HCT116 (cell line): ENCODE measurements at regions not wholly inside any gene's neighbourhood (a gene's known extent, or its start where the extent isn't known, plus 50 kb on each side); places are given as distances from the start of the nearest gene placed in this dataset.

Source experiments
- ATAC-seq: fragments of 200-7000 bp; cut with Tn5 transposase; 2 replicates; pipeline ENCODE4 v1.9.1; 2020; ENCODE audit warnings: mild to moderate bottlenecking, moderate library complexity
- BruUV-seq: library from RNA; stranded (reverse); fragments of 400-500 nt; replicated peaks from 2 replicates; lab custom pipeline; 2021; lab: Mats Ljungman, UMichigan
- CTCF ChIA-PET: fragments of 300-600 bp; sonication (Branson Sonifier 250); formaldehyde crosslinking; loops from one replicate; lab custom pipeline; 2021; ENCODE audit warnings: antibody characterized with exemption; lab: Charles Lee
- POLR2A ChIA-PET: fragments of 300-600, 350-600 bp; sonication (Branson Sonifier 250); formaldehyde crosslinking; loops from one replicate; lab custom pipeline; 2021; ENCODE audit warnings: antibody characterized with exemption; lab: Charles Lee
- RAD21 ChIA-PET, 2 experiments: fragments of 300-600 bp; sonication (Branson Sonifier 250); formaldehyde crosslinking; loops; one replicate each; lab custom pipeline; 2023; ENCODE audit warnings: low total read pairs in 2 of 2; ENCODE audit not compliant: uncharacterized antibody in 2 of 2, unreplicated experiment in 2 of 2, low non-redundant PET in 1 of 2; lab: Charles Lee
- DNase-seq: peaks from one replicate; pipeline ENCODE4 v3.0.0-alpha.2; 2010; ENCODE audit warnings: low read depth, low spot score
- H2AFZ ChIP-seq: fragments of 200-600 bp; shearing (Covaris generic), sonication (generic); 2 replicates; pipeline ENCODE4 v1.6.1; 2017; ENCODE audit warnings: low read depth, mixed run types, mixed read lengths, antibody characterized with exemption, low read length; ENCODE audit not compliant: poor library complexity, severe bottlenecking
- H3K27ac ChIP-seq: 2 replicates; pipeline ENCODE4 v1.5.1; 2012; ENCODE audit warnings: low read depth, low read length
- H3K27me3 ChIP-seq: fragments of 200-600 bp; sonication (generic); 2 replicates; pipeline ENCODE4 v1.6.1; 2016; ENCODE audit warnings: mixed run types, low read length, mixed read lengths; ENCODE audit not compliant: insufficient read depth
- H3K36me3 ChIP-seq, 2 experiments: fragments of 200-500 bp in 1 of 2; fragments of 200-600 bp in 1 of 2; sonication (Bioruptor generic) in 1 of 2; sonication (generic) in 1 of 2; 2 replicates each; pipeline versions ENCODE4 v1.5.1 to v1.6.1; 2014 to 2016; ENCODE audit warnings: low read length in 2 of 2, inconsistent platforms in 1 of 2, mixed read lengths in 1 of 2, mixed run types in 1 of 2; ENCODE audit not compliant: insufficient read depth in 2 of 2, control insufficient read depth in 1 of 2
- H3K4me1 ChIP-seq, 2 experiments: fragments of 200-600 bp in 1 of 2; sonication (generic) in 1 of 2; 2 replicates each; pipeline versions ENCODE4 v1.5.1 to v1.6.1; 2012 to 2017; ENCODE audit warnings: low read length in 2 of 2, inconsistent platforms in 1 of 2, mild to moderate bottlenecking in 1 of 2, mixed read lengths in 1 of 2, mixed run types in 1 of 2, moderate library complexity in 1 of 2; ENCODE audit not compliant: insufficient read depth in 2 of 2, control insufficient read depth in 1 of 2
- H3K4me2 ChIP-seq: fragments of 200-600 bp; sonication (generic); 2 replicates; pipeline ENCODE4 v1.6.1; 2017; ENCODE audit warnings: mixed run types, low read length, mixed read lengths
- H3K4me3 ChIP-seq, 2 experiments: fragments of 200-600 bp in 1 of 2; sonication (generic) in 1 of 2; replicated peaks in 1 of 2; 2 replicates each; pipeline ENCODE4 v1.5.1; 2011 to 2016; ENCODE audit warnings: low read length in 2 of 2, control low read depth in 1 of 2, low read depth in 1 of 2, mild to moderate bottlenecking in 1 of 2, mixed read lengths in 1 of 2, mixed run types in 1 of 2
- H3K79me2 ChIP-seq: fragments of 200-600 bp; sonication (generic); 2 replicates; pipeline ENCODE4 v1.6.1; 2017; ENCODE audit warnings: mild to moderate bottlenecking, mixed run types, low read length, moderate library complexity, mixed read lengths; ENCODE audit not compliant: insufficient read depth
- H3K9ac ChIP-seq: fragments of 200-600 bp; sonication (generic); 2 replicates; pipeline ENCODE4 v1.6.1; 2016; ENCODE audit warnings: low read length, mixed read lengths
- H3K9me2 ChIP-seq: fragments of 200-600 bp; sonication (generic), shearing (Covaris generic); 2 replicates; pipeline ENCODE4 v1.6.1; 2017; ENCODE audit warnings: mixed run types, mild to moderate bottlenecking, moderate library complexity; ENCODE audit not compliant: insufficient read depth
- H3K9me3 ChIP-seq, 2 experiments: fragments of 200-500 bp in 1 of 2; fragments of 200-600 bp in 1 of 2; sonication (Bioruptor generic) in 1 of 2; sonication (generic) in 1 of 2; 2 replicates each; pipeline ENCODE4 v1.6.1; 2014 to 2017; ENCODE audit warnings: low read length in 2 of 2, mixed read lengths in 2 of 2, inconsistent platforms in 1 of 2, low read depth in 1 of 2, mild to moderate bottlenecking in 1 of 2, mixed run types in 1 of 2, moderate library complexity in 1 of 2; ENCODE audit not compliant: control insufficient read depth in 1 of 2, insufficient read depth in 1 of 2
- H4K20me1 ChIP-seq: fragments of 200-600 bp; sonication (generic), shearing (Covaris generic); 2 replicates; pipeline ENCODE4 v1.6.1; 2017; ENCODE audit warnings: mixed run types, mild to moderate bottlenecking, moderate library complexity; ENCODE audit not compliant: insufficient read depth
- ATF3 ChIP-seq: IDR thresholded peaks from 2 replicates; pipeline ENCODE4 v1.6.1; 2012
- CBX3 ChIP-seq: IDR thresholded peaks from 2 replicates; pipeline ENCODE4 v1.6.1; 2012; ENCODE audit warnings: low read depth
- CTCF ChIP-seq, 3 experiments: fragments of 200-600 bp in 1 of 3; sonication (generic) in 1 of 3; IDR thresholded peaks in 2 of 3; conservative IDR thresholded peaks in 1 of 3; 2 replicates each; pipeline ENCODE4 v1.5.1; 2012 to 2017; ENCODE audit warnings: low read depth in 2 of 3, low read length in 2 of 3, antibody characterized with exemption in 1 of 3, borderline replicate concordance in 1 of 3, control low read depth in 1 of 3, mild to moderate bottlenecking in 1 of 3, mixed read lengths in 1 of 3, mixed run types in 1 of 3, moderate library complexity in 1 of 3; ENCODE audit not compliant: insufficient read depth in 1 of 3
- EGR1 ChIP-seq: IDR thresholded peaks from 2 replicates; pipeline ENCODE4 v1.6.1; 2012; ENCODE audit warnings: low read depth
- ELF1 ChIP-seq: IDR thresholded peaks from 2 replicates; pipeline ENCODE4 v1.6.1; 2012; ENCODE audit warnings: low read depth, borderline replicate concordance
- EZH2 ChIP-seq: fragments of 200-600 bp; sonication (generic); IDR thresholded peaks from 2 replicates; pipeline ENCODE4 v1.6.1; 2017; ENCODE audit warnings: antibody characterized with exemption, mixed run types
- JUND ChIP-seq: IDR thresholded peaks from 2 replicates; pipeline ENCODE4 v1.6.1; 2012
- POLR2A ChIP-seq: IDR thresholded peaks from 2 replicates; pipeline ENCODE4 v1.7.0; 2011; ENCODE audit warnings: borderline replicate concordance; ENCODE audit not compliant: insufficient read depth, insufficient read length; ENCODE audit errors: extremely low read depth
- POLR2AphosphoS5 ChIP-seq: IDR thresholded peaks from 2 replicates; pipeline ENCODE4 v1.6.1; 2011; ENCODE audit warnings: mild to moderate bottlenecking, low read depth, low read length, moderate library complexity
- REST ChIP-seq: IDR thresholded peaks from 2 replicates; pipeline ENCODE4 v1.6.1; 2012; ENCODE audit warnings: low read depth
- SIN3A ChIP-seq: IDR thresholded peaks from 2 replicates; pipeline ENCODE4 v1.6.1; 2012; ENCODE audit warnings: low read depth
- SP1 ChIP-seq: IDR thresholded peaks from 2 replicates; pipeline ENCODE4 v1.6.1; 2012; ENCODE audit warnings: low read depth
- SRF ChIP-seq: IDR thresholded peaks from 2 replicates; pipeline ENCODE4 v1.6.1; 2012; ENCODE audit warnings: low read depth
- intact Hi-C: fragments of 100-400 bp; cut with micrococcal nuclease; formaldehyde crosslinking; loops from 2 replicates; pipeline ENCODE4 v1.10.0; 2022

- no TSS peak for BruUV-seq
- ATAC-seq (no peak), DNase-seq (no peak)
- Histone ChIP-seq H3K9me3 (peaks cover 0 to 13% of the 10 kb centered on the region in 2 experiments; a peak in 2 of 4 replicates), H4K20me1 (no peaks in the 10 kb centered on the region), H3K4me2 (no peak overlapping the region), H3K27ac (no peak overlapping the region), H2AFZ (no peak overlapping the region), H3K79me2 (no peaks in the 10 kb centered on the region), H3K9me2 (no peaks in the 10 kb centered on the region), H3K4me3 (no peak overlapping the region), H3K4me1 (no peaks in the 10 kb centered on the region), H3K9ac (no peak overlapping the region), H3K27me3 (peaks cover 3% of the 10 kb centered on the region), H3K36me3 (no peaks in the 10 kb centered on the region)
- CTCF ChIA-PET: no interaction called here
- intact Hi-C loops: no loop called here
- RAD21 ChIA-PET: no interaction called here
- TF ChIP-seq EGR1 (no peak), SRF (no peak), POLR2A (no peak), JUND (no peak), CTCF (IDR thresholded peaks at IDR 0.05 in 2 of 3, conservative IDR thresholded peaks at IDR 0.05 in 1 of 3; ENCODE audit: borderline replicate concordance in 1 of 3, insufficient read depth in 1 of 3, low read depth in 2 of 3, low read length in 2 of 3) (no peak), SP1 (no peak), REST (no peak), CBX3 (no peak), SIN3A (no peak), POLR2AphosphoS5 (no peak), ELF1 (no peak), ATF3 (no peak), EZH2 (no peak)
- TF ChIP-seq, all 23 proteins: peak for 0
- POLR2A ChIA-PET: no interaction called here
Measured at GRCh38 chr16:54525104-54525503, 238.5 kb upstream of the IRX3 start.
